ENCODE measurements at regions not wholly inside any gene's neighbourhood (a gene's known extent, or its start where the extent isn't known, plus 50 kb on each side); places are given as distances from the start of the nearest gene placed in this dataset.

DNA sequence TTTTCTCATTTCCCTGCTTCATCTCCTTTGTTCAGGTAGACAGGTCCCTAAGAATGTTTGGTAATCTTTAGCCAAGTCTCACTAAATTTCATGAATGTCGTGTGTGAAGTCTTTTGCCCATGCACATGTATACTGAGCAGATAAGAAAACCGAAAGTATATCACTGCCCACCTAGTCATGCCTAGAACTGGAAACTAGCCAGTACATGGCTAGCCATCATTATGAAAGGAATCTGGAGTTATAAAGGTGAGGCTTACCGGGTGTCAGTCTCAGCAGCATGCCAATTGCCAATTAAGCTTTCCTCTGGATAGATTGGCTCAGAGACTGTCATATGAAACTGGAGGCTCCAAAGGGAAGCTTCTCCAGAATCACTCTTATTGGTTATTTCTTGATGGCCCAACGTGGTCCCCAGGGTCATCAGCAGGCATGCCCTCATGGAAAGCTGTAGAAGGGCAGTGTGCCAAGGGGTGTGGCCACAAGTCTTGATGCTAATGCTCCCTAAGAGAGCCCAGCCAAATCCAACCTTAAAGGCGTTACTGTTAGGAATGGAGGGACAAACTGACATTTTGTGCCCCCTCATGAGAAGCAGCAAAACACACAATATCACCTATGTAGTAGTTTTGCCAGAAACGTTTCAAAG, 307.3 kb upstream of the PIK3R1 start:
- H2AFZ ChIP-seq (ENCODE audit: low read depth, low read length) = no peak overlapping the region
- no peaks in the 10 kb centered on the region for H3K27me3 ChIP-seq (ENCODE audit: control insufficient read depth in 1 of 2, insufficient read depth in 1 of 2, low read length in 2 of 2)
- no peaks in the 10 kb centered on the region for H3K9me3 ChIP-seq (ENCODE audit: control insufficient read depth, low read length)
- WGBS = 82% methylated on average over 4 of the region's 6 CpGs
- no peak overlapping the region for H3K14ac ChIP-seq (ENCODE audit: low read length in 2 of 2)
- no peak overlapping the region for H4K8ac ChIP-seq (ENCODE audit: low read length)
- no peak overlapping the region for H2AK5ac ChIP-seq (ENCODE audit: low read length, severe bottlenecking)
- H3K36me3 ChIP-seq (ENCODE audit: control insufficient read depth in 1 of 2, insufficient read depth in 2 of 2, low read depth in 1 of 2, low read length in 2 of 2) = no peaks in the 10 kb centered on the region
- H3K9ac ChIP-seq (ENCODE audit: low read length) = no peak overlapping the region
- no peak overlapping the region for H3K23ac ChIP-seq (ENCODE audit: low read length in 2 of 2)
- no peaks in the 10 kb centered on the region for H3K79me1 ChIP-seq (replicated peaks; ENCODE audit: low read length, poor library complexity, severe bottlenecking)
- no peak overlapping the region for H3K27ac ChIP-seq (ENCODE audit: low read length, poor library complexity, severe bottlenecking)
- H3K4me1 ChIP-seq (ENCODE audit: control insufficient read depth, insufficient read depth, low read depth, low read length) = no peaks in the 10 kb centered on the region
- no peak overlapping the region for H2BK12ac ChIP-seq (ENCODE audit: low read length in 2 of 2)
- no peak overlapping the region for H2BK15ac ChIP-seq (ENCODE audit: low read depth, poor library complexity, severe bottlenecking)
- no peak overlapping the region for H3K4ac ChIP-seq (ENCODE audit: low read depth in 1 of 2, low read length in 2 of 2)
- no peak overlapping the region for H3K4me2 ChIP-seq (ENCODE audit: low read length, poor library complexity, severe bottlenecking)
- no peak overlapping the region for H3K4me3 ChIP-seq (ENCODE audit: insufficient read depth in 1 of 2, low read depth in 1 of 2, low read length in 2 of 2)
- DNase-seq = no peak
- H2BK120ac ChIP-seq (ENCODE audit: low read depth, low read length) = no peak overlapping the region
- no peak overlapping the region for H2BK5ac ChIP-seq (ENCODE audit: low read depth, low read length, poor library complexity, severe bottlenecking)
- H3K18ac ChIP-seq (ENCODE audit: low read depth in 1 of 2, low read length in 2 of 2) = no peak overlapping the region
- H4K91ac ChIP-seq (ENCODE audit: low read length) = no peak overlapping the region

DNA sequence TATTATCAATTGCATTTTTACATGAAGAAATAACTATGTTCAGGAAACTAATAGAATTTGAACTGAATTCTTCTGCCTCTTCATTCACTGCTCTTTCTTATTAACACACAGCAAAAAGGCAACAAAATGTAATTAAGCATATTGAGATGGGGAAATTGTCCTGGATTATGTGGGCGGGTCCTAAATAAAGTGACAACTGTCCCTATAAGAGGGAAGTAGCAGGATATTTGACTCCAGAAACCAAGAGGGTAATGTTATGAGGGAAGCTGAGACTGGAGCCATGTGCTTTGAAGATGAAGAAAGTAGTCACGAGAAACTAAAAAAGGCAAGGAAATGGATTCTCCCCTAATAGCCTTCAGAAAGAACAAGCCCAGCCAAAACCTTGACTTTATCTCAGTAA, 311.2 kb upstream of the PIK3R1 start:
- Histone ChIP-seq H3K9ac (ENCODE audit: low read length) (no peak overlapping the region), H3K18ac (ENCODE audit: low read depth in 1 of 2, low read length in 2 of 2) (no peak overlapping the region), H3K23ac (ENCODE audit: low read length in 2 of 2) (no peak overlapping the region), H3K14ac (ENCODE audit: low read length in 2 of 2) (no peak overlapping the region), H4K8ac (ENCODE audit: low read length) (no peak overlapping the region), H2BK12ac (ENCODE audit: low read length in 2 of 2) (no peak overlapping the region), H3K36me3 (ENCODE audit: control insufficient read depth in 1 of 2, insufficient read depth in 2 of 2, low read depth in 1 of 2, low read length in 2 of 2) (no peaks in the 10 kb centered on the region), H3K4me1 (ENCODE audit: control insufficient read depth, insufficient read depth, low read depth, low read length) (no peaks in the 10 kb centered on the region), H2BK120ac (ENCODE audit: low read depth, low read length) (no peak overlapping the region), H2AFZ (ENCODE audit: low read depth, low read length) (no peak overlapping the region), H2BK5ac (ENCODE audit: low read depth, low read length, poor library complexity, severe bottlenecking) (no peak overlapping the region), H3K79me1 (replicated peaks; ENCODE audit: low read length, poor library complexity, severe bottlenecking) (no peaks in the 10 kb centered on the region), H4K91ac (ENCODE audit: low read length) (no peak overlapping the region), H3K4me3 (ENCODE audit: insufficient read depth in 1 of 2, low read depth in 1 of 2, low read length in 2 of 2) (no peak overlapping the region), H2BK15ac (ENCODE audit: low read depth, poor library complexity, severe bottlenecking) (no peak overlapping the region), H2AK5ac (ENCODE audit: low read length, severe bottlenecking) (no peak overlapping the region), H3K4me2 (ENCODE audit: low read length, poor library complexity, severe bottlenecking) (no peak overlapping the region), H3K27ac (ENCODE audit: low read length, poor library complexity, severe bottlenecking) (no peak overlapping the region), H3K9me3 (ENCODE audit: control insufficient read depth, low read length) (no peaks in the 10 kb centered on the region), H3K27me3 (ENCODE audit: control insufficient read depth in 1 of 2, insufficient read depth in 1 of 2, low read length in 2 of 2) (no peaks in the 10 kb centered on the region), H3K4ac (ENCODE audit: low read depth in 1 of 2, low read length in 2 of 2) (no peak overlapping the region)
- no peak for DNase-seq
- WGBS = 92% methylated on average over 1 of the region's 2 CpGs

DNA sequence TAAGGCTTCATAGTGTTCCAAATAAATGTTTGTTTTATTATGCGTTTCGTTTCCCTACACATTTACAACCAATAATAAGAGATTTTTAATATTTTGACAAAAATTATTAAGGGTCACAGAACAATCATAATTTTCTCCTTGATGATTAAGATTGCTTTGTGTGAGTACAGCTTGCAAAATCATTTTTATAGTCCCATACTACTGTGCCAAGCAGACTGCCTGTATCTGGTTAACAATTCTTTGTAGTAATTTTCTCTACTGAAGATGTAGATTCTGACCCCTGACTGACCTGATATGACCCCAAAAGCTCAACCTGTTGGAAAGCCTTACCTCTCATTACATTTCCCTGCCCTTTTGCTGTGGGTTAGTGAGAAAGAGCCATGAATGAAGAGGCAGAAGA, 311.9 kb upstream of the PIK3R1 start:
- H4K8ac ChIP-seq (ENCODE audit: low read length) = no peak overlapping the region
- no peak overlapping the region for H2AK5ac ChIP-seq (ENCODE audit: low read length, severe bottlenecking)
- no peak for DNase-seq
- no peak overlapping the region for H2BK120ac ChIP-seq (ENCODE audit: low read depth, low read length)
- no peaks in the 10 kb centered on the region for H3K9me3 ChIP-seq (ENCODE audit: control insufficient read depth, low read length)
- WGBS = no CpG with 5 or more reads among the region's 2 CpGs
- H3K36me3 ChIP-seq (ENCODE audit: control insufficient read depth in 1 of 2, insufficient read depth in 2 of 2, low read depth in 1 of 2, low read length in 2 of 2) = no peaks in the 10 kb centered on the region
- no peak overlapping the region for H3K18ac ChIP-seq (ENCODE audit: low read depth in 1 of 2, low read length in 2 of 2)
- no peak overlapping the region for H4K91ac ChIP-seq (ENCODE audit: low read length)
- H3K4me1 ChIP-seq (ENCODE audit: control insufficient read depth, insufficient read depth, low read depth, low read length) = no peaks in the 10 kb centered on the region
- no peak overlapping the region for H3K4me2 ChIP-seq (ENCODE audit: low read length, poor library complexity, severe bottlenecking)
- H2BK15ac ChIP-seq (ENCODE audit: low read depth, poor library complexity, severe bottlenecking) = no peak overlapping the region
- no peak overlapping the region for H3K23ac ChIP-seq (ENCODE audit: low read length in 2 of 2)
- no peaks in the 10 kb centered on the region for H3K79me1 ChIP-seq (replicated peaks; ENCODE audit: low read length, poor library complexity, severe bottlenecking)
- H3K4ac ChIP-seq (ENCODE audit: low read depth in 1 of 2, low read length in 2 of 2) = no peak overlapping the region
- no peak overlapping the region for H3K9ac ChIP-seq (ENCODE audit: low read length)
- no peak overlapping the region for H2BK12ac ChIP-seq (ENCODE audit: low read length in 2 of 2)
- H3K4me3 ChIP-seq (ENCODE audit: insufficient read depth in 1 of 2, low read depth in 1 of 2, low read length in 2 of 2) = no peak overlapping the region
- H3K27me3 ChIP-seq (ENCODE audit: control insufficient read depth in 1 of 2, insufficient read depth in 1 of 2, low read length in 2 of 2) = no peaks in the 10 kb centered on the region
- no peak overlapping the region for H2AFZ ChIP-seq (ENCODE audit: low read depth, low read length)
- H3K14ac ChIP-seq (ENCODE audit: low read length in 2 of 2) = no peak overlapping the region
- no peak overlapping the region for H3K27ac ChIP-seq (ENCODE audit: low read length, poor library complexity, severe bottlenecking)
- no peak overlapping the region for H2BK5ac ChIP-seq (ENCODE audit: low read depth, low read length, poor library complexity, severe bottlenecking)

DNA sequence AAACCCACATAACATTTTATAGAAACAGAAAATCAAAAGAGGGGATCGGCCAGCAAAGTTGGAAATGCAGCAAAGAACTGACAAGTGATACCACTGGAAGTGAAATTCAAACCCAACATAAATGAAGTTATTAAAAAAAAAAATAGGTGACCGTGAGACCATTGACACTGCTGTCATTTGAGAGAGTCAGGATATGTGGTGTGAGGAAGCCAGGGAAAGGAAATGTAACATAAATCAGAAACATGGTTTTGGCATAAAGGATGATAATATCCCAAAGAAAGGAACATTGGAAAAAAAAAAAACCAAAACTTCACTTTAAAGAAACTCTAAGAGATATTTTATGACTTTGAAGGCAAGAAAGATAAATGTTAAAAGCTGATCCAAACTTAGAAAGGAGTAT, 312.4 kb upstream of the PIK3R1 start:
- Histone ChIP-seq H2BK5ac (ENCODE audit: low read depth, low read length, poor library complexity, severe bottlenecking) (no peak overlapping the region), H3K79me1 (replicated peaks; ENCODE audit: low read length, poor library complexity, severe bottlenecking) (no peaks in the 10 kb centered on the region), H3K27me3 (ENCODE audit: control insufficient read depth in 1 of 2, insufficient read depth in 1 of 2, low read length in 2 of 2) (no peaks in the 10 kb centered on the region), H2AK5ac (ENCODE audit: low read length, severe bottlenecking) (no peak overlapping the region), H3K27ac (ENCODE audit: low read length, poor library complexity, severe bottlenecking) (no peak overlapping the region), H4K8ac (ENCODE audit: low read length) (no peak overlapping the region), H2BK15ac (ENCODE audit: low read depth, poor library complexity, severe bottlenecking) (no peak overlapping the region), H3K23ac (ENCODE audit: low read length in 2 of 2) (no peak overlapping the region), H3K9me3 (ENCODE audit: control insufficient read depth, low read length) (no peaks in the 10 kb centered on the region), H3K9ac (ENCODE audit: low read length) (no peak overlapping the region), H3K4me1 (ENCODE audit: control insufficient read depth, insufficient read depth, low read depth, low read length) (no peaks in the 10 kb centered on the region), H3K4ac (ENCODE audit: low read depth in 1 of 2, low read length in 2 of 2) (no peak overlapping the region), H3K36me3 (ENCODE audit: control insufficient read depth in 1 of 2, insufficient read depth in 2 of 2, low read depth in 1 of 2, low read length in 2 of 2) (no peaks in the 10 kb centered on the region), H3K4me2 (ENCODE audit: low read length, poor library complexity, severe bottlenecking) (no peak overlapping the region), H3K14ac (ENCODE audit: low read length in 2 of 2) (no peak overlapping the region), H4K91ac (ENCODE audit: low read length) (no peak overlapping the region), H2BK120ac (ENCODE audit: low read depth, low read length) (no peak overlapping the region), H2BK12ac (ENCODE audit: low read length in 2 of 2) (no peak overlapping the region), H2AFZ (ENCODE audit: low read depth, low read length) (no peak overlapping the region), H3K18ac (ENCODE audit: low read depth in 1 of 2, low read length in 2 of 2) (no peak overlapping the region), H3K4me3 (ENCODE audit: insufficient read depth in 1 of 2, low read depth in 1 of 2, low read length in 2 of 2) (no peak overlapping the region)
- WGBS = 40% methylated on average over 1 of the region's 2 CpGs
- no peak for DNase-seq
